ENCODE measurements at regions not wholly inside any gene's neighbourhood (a gene's known extent, or its start where the extent isn't known, plus 50 kb on each side); places are given as distances from the start of the nearest gene placed in this dataset.

DNA sequence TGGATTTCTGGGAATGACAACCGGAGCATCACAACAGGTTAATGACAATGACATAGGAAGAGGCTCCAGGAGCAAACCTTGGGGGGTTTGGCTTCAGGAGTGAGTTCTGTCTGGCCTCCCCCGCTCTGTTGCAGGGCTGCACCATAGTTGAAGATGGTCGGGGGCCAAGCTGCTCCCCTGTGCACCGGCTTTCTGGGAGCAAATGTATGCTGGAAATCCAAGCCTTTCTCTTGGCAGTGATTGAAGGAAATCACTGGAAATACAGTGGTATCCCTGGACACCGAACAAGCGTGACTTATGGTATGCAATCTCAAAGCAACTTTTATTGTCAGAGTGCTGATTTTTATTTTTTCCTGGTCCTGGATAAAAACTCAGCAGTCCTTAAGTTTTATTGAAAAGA is 251.9 kb upstream of the ZNF32 start:
- DNase-seq (ENCODE audit: low read depth): no peak

DNA sequence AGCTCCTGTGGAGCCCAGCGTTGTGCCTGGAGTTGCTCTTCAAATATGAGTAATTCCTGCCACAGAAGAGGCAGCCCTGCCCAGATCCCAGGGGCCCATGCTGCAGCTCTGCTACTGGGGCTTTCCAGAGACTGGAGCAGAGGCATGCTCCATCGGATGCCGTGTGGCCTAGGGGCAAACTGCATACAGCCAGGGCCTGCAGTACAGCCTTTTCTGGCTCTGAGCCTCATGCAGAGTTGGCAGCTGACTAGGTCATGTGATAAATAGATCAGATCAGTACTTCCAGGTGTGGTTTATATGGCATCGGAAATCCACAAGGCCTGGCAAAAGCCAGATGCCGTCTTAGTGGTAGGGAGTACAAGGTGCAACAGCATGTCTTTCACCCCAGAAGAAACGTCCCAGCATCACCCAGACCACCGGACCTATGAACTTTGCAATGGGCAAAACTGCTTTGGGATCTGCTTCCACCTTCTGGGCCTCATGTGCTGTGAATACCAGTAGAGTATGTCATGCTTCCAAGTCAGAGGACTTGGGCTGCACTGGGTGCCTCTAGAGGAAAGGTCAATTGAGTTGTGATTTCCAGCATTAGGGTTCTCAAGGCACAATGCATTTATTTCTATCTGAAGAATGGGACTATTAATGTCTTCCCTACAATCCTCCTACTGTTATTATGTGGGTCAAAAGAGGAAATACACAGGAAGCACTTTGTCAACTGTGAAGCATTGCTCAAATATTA is 250.7 kb upstream of the ZNF32 start:
- peak; percentile 24 for DNase-seq (ENCODE audit: low read depth)

DNA sequence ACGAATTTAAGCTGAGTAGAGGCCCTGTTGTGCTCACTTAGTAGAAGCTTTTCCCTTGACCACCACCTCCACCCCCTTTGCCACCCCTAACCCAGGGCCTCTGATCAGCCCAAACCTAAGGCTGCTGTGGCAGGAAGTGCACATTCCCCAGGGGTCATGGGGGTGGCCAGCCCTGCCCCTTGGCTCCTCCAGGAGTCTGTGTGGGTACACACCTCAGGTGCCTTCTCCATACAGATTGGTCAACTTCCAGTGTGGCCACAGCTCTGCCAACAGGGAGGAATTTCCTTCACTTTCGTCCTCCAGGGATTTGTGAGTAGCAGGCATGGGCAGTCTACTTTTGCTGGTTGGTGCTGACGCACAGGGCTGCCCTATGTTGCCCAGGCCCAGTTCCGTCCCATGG is 249.9 kb upstream of the ZNF32 start:
- no peak for DNase-seq (ENCODE audit: low read depth)

DNA sequence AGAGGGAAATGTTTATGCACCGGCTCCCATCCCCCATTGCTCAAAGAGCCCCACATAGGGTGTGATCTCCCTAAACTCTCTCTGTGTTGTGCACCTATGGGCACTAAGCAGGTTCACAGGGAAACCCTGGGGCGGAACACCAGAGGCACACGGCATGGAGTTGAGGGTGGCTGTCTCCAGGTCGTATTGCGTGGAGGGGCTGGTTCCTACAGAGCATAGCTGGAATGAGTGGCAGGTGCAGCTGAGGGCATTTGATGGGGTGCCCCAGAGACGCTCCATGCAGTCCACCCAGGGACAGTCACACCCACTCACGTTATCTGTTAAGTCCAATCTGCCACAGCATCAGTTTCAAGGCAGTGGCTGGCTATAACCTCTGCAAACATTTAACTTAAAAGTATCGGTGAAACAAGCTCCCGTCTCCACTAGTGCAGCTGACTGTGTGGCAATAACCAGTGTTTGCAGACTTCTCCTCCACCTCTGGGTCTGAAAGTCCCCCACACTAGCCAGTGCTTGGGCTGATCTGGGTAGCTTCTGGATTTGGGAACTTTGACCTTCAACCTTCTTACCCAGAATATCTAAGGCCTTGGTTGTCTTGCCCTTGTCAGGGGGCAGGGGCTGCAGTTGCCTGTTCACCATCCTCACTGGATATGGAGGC is 249.2 kb upstream of the ZNF32 start:
- no peak for DNase-seq (ENCODE audit: low read depth)

- peak; percentile 53 for DNase-seq (ENCODE audit: low read depth)
Measured at GRCh38 chr10:43892062-43892770, 243.5 kb upstream of the ZNF32 start.

- peak; percentile 12 for DNase-seq (ENCODE audit: low read depth)
Measured at GRCh38 chr10:43891241-43891640, 242.6 kb upstream of the ZNF32 start.

- DNase-seq (ENCODE audit: low read depth): peak; percentile 93
Measured at GRCh38 chr10:43890124-43890523, 241.4 kb upstream of the ZNF32 start.

DNA sequence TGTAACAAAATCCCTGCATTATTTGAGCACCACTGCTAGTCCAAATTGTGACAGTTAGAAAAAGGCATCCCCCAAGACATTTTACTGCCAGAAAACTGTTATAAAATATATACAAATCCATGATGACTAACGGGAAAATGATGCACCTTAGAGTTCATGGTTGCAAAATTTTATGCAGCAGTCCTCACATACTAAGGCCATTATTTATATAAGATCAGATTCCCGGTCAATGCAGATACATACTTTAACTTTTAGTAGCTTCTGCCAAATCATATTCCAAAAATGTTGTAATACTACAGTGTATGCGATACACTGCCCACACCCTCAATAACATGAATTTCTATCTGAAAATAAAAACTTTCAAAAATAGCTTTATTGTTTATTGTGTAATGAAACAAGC is 239.9 kb upstream of the ZNF32 start:
- peak; percentile 95 for DNase-seq (ENCODE audit: low read depth)

DNA sequence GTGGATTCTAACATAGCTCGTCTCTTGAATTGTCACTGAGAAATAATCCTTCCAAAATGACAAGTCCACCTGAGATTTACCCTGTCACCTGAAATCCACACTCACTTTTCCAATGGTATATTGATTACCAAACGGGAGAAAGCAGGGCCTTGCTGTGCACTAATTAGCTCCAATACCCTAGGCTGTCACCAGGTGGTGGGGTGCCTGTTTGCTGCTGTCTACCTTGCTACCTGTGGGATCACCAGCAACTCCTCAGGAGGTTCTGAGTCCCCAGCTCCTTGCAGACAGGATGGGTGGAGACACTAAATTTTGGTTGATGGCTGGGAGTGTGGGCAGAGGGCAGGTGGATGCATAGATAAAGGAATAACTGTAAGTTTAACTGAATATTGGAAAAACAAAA is 237.2 kb upstream of the ZNF32 start:
- no peak for DNase-seq (ENCODE audit: low read depth)

- no peak for DNase-seq (ENCODE audit: low read depth)
Measured at GRCh38 chr10:43885252-43885651, 236.6 kb upstream of the ZNF32 start.

GRCh38 chr10:43884501-43885105 is 235.9 kb upstream of the ZNF32 start:
- DNase-seq (ENCODE audit: low read depth): no peak

GRCh38 chr10:43882711-43883110 is 234.0 kb upstream of the ZNF32 start:
- DNase-seq (ENCODE audit: low read depth): no peak

GRCh38 chr10:43881657-43882056 is 233.0 kb upstream of the ZNF32 start:
- no peak for DNase-seq (ENCODE audit: low read depth)

GRCh38 chr10:43880160-43880559 is 231.5 kb upstream of the ZNF32 start:
- no peak for DNase-seq (ENCODE audit: low read depth)

DNA sequence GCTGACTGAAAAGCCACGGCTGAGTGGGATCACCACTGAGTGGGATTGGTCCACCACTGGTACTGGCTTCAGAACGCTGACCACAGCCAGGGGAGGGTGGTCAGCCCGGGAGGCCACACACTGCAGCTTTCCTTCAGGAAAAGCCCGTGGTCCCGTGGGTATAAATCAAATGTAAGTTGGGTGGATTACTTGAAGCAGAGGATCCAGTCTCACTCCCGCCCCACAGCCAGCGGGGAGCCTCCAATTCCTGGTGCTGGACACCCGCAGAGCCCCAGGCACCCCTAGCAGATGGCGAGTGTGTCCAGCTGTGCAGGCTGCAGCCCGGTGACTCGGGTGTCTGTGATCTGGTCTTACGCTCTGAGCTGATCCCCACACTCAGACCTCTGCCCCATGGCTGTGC is 231.1 kb upstream of the ZNF32 start:
- DNase-seq (ENCODE audit: low read depth): no peak

GRCh38 chr10:43879162-43879561 is 230.5 kb upstream of the ZNF32 start:
- no peak for DNase-seq (ENCODE audit: low read depth)

DNA sequence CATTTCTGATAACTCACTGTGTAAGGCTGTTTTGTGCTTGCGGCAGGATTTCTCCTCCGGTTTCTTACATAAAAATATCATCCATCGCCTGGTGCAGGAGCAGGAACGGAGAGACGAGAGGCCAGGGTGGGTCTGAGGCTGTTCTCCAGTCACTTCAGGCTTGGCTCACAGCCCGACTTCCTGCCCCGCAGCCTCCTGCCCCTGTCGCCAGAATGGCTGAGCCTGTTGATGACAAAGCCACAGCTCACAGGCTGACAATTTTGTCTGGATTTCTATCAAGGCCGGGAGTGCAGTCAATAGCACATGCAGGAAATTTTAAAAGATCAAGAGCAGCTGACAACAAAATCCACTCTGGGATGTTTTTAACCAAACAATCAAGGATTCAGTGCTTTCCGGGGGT is 229.7 kb upstream of the ZNF32 start:
- DNase-seq (ENCODE audit: low read depth): peak; percentile 82

DNA sequence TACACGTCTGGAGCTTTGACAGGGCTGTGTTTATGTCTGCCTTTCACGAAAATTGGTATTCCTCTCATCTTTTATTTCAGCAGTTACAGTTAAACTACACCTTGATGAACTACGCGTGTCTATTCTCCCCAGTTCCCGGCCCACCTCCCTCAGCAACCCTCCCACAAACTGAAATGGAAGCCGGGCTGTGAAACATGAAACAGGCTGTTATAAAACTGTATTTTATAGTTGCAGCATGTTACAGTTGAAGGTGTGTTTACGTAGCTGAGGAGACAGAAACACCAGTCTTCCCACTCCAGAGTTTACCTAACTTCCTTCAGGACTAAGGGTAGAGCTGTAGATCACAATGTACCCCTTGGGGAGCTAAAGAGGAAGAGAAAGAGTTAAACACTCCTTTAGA is 228.3 kb upstream of the ZNF32 start:
- DNase-seq (ENCODE audit: low read depth): no peak

DNA sequence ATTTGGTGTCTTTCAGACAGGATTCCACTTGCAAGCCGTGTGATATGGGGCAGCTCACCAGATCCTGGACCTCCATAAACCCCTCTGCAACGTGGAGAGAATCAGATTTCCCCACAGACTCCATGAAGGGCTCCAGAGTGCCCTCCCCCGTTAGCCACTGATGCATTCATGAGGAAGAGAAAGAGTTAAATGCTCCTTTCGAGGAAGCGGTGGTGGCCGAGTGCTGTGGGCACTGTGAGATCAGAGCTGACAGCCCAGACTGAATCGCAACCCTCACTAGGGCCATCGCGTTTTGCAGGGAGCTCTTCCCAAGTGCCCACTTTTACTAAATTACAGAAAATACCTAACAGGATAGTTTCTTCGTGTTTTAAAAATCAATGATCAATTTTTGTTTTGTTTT is 226.3 kb upstream of the ZNF32 start:
- DNase-seq (ENCODE audit: low read depth): no peak

GRCh38 chr10:43873717-43874116 is 225.0 kb upstream of the ZNF32 start:
- no peak for DNase-seq (ENCODE audit: low read depth)

GRCh38 chr10:43872644-43873043 is 224.0 kb upstream of the ZNF32 start:
- DNase-seq (ENCODE audit: low read depth): no peak

DNA sequence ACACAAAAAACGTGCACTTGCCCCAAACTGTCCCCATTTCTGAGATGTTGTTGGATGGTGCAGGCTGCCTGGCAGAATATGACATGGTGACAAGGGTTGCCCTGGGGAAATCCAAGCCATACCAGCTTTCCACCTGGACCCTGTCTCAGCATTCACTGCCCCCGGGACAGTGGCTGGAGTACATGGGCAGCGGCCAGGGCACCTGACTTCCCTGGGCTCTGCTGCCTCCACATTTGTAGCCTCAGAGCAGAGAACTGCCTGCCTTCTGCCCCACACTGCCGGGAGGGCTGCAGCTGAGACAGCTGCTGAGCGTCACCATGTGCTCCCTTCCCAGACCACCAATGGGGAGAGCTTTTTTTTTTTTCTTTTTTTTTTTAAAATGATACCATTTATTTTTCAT is 222.9 kb upstream of the ZNF32 start:
- no peak for DNase-seq (ENCODE audit: low read depth)

- no peak for DNase-seq (ENCODE audit: low read depth)
Measured at GRCh38 chr10:43870968-43871439, 222.3 kb upstream of the ZNF32 start.
